HG03108 (cell line): ENCODE measurements at regions not wholly inside any gene's neighbourhood (a gene's known extent, or its start where the extent isn't known, plus 50 kb on each side); places are given as distances from the start of the nearest gene placed in this dataset.
A peak's percentile ranks its signal among the peaks of the same experiment; 100 is the strongest.

Source experiments
- ATAC-seq: cut with Tn5 transposase; IDR thresholded peaks from one replicate; pipeline ENCODE4 v1.9.1; 2021; ENCODE audit warnings: moderate library complexity; ENCODE audit not compliant: unreplicated experiment

DNA sequence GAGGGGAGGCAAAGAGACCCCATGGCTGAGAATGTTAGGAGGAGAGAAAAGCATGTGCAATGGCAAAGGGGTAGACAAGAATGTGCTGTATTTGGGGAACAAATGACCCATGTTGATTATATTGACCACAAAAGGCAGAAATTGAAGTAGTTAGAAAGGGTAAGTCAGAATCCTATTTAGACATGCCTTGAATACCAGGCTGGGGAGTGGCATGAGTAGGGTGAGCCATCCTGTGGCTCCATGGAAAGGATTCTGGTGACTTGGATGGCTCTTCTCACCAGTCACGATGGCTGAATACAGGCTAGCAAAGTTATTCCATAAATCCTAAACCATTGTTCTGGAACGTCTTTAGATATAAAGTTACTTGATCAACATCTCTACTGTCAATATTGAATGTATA is 73.4 kb upstream of the MEF2C start:
- ATAC-seq = no peak

DNA sequence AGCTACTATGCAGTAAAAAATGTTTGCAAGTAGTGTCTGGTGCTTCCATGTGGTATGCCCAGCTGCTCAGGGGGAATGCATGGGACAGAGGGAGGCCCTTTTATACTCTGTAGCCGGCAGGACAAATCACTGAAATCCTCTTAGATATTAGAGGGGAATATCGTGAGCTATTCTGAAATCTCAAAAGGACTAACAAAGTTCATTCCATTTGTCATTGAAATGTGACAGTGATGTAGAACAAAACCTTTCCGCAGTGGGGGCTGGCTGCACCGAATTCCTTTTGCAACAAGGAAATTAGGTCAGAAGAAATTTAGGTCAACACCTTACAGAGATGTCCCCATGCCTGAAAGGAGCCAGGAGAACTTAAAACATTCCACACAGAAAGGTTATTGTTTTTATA is 72.4 kb upstream of the MEF2C start:
- no peak for ATAC-seq

GRCh38 chr5:88954511-88954910 is 71.5 kb upstream of the MEF2C start:
- no peak for ATAC-seq

DNA sequence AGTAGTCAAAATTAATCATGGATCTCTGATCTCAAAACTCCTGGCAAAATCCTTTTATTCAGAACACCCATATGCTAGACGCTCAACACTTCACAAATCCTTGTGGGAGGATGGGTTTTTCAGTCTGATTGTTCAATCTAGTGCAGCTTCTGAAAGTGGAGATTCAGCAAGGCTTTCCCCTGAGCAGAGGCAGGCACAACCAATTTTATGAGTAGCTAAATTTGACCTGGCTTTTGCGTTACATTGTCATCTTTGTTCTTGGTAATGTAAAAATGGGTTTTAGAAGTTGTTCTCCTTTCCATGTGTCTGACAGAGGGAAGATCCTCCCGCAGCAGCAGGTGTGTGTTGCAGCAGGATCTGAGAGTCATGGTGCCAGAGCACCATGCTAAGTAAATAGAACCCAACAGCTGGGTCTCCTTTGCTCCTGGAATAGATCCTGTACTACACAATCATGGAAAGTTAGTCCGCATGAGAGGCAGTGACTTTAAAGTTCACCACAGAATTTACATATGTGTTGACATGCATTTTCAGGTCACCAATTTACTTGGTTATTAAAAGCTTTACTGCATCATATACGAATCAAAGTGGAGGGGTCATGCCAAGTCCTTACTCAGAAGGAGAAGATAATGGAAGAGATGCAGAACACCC is 70.1 kb upstream of the MEF2C start:
- no peak for ATAC-seq

DNA sequence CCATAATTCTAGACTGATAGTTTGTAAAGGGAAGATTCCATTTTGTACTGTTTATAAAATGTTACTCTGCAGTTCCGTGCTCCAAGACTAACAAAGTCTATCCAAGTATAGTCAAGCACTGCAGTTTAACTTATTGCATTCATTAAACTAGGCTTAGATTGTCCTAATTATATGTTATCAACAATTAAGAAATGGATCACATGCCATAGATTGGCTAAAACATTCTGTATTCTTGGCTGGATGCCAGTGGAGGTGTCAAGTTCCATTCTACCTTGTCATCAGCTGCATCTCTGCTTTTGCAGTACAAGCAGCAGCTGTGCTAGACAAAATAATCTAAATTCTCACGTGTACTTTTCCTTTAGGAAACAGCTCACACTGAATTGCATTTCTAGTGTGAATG is 69.4 kb upstream of the MEF2C start:
- ATAC-seq = no peak

DNA sequence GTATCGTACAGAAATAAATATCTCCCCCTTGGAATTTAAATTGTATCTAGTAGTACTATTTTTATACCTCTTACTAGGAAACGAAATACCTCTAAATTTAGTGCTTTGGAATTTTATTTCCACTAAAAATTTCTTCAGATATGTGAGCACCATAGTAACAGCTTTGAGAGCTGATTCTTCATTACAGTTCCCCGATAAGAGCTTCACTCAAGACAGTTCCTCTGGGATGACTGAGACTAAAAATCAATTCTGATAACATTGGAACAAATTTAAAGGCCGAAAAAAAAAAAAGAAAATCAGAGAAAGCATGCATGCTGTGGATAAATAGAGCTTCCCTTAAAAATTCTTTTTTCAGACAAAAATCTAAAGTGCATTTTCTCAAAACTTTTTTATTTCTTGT is 68.5 kb upstream of the MEF2C start:
- no peak for ATAC-seq

DNA sequence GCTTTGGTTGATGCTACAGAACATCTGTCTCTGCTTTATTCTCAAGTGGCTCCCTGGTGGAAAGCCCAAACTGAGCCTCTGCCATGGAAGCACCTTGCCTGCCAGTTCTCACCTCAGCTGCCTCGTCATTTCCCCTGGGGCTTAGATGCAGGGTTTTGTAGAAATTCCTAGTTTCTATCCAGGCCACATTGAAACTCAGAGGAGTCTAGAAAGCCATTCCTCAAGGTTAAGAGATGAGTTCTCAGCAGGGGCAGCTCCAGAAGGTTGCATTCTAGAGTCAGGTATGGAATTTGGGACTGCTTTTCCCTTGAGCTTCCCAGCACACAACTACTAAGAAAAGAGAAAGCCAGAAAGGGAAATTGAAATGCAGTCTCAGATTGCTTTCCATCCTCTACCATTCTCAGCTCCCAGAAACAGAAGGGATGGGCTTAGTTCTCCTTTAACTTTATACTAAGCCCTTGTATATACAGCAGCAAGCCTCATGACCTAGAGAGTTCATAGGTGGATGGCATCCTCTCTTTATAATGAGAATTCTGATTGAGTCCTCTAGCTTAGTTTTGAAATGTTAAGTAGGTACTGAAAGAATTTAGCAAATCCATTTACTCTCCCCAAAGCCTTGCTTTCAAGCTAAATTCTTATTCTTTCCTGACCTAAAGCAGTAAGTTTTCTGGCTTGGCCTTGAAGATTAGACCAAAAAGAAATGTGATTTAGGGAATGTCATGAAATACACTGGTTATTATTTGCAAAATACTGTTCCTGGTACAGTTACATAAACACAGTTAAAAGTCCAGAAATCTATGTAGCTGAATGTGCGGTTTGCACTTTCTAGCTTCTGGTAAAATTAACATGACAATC is 66.0 kb upstream of the MEF2C start:
- no peak for ATAC-seq

GRCh38 chr5:88944751-88945531 is 62.0 kb upstream of the MEF2C start:
- no peak for ATAC-seq

DNA sequence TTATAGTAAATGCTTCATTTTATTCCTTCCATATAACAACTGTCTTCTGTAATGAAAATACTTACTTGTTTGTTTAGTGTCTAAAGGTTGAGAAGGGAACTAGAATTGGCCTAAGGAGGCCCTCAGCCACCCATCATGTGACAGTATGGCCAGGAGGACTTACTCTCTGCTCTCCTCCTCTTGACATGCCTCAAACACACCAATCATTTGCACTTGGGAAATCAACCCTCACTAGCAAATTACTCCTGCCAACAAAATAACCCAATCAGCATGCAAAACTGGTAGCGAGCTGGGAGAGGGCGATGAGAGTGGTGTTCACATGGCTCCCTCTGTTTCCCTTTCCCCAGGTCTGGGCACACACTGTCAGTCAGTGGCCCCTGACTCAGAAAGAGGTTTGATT is 58.6 kb upstream of the MEF2C start:
- no peak for ATAC-seq

DNA sequence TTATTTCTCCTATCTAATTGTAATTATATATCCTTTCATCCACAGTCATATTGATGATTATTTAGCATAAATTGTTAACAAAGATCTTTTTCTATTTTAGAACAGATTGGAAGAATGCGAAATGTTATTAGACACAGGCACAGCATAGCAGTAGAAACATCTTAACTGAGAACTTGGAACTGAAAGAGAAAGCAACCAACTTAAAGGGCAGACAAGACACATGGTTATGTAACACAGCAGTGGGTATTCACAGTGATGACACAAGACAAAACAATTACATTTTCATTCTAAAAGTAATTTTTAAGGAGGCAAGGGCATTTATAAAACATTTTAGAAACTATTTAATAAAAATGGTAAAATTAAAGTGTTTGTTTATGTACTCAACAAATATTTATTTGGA is 57.7 kb upstream of the MEF2C start:
- peak; percentile 74 for ATAC-seq

DNA sequence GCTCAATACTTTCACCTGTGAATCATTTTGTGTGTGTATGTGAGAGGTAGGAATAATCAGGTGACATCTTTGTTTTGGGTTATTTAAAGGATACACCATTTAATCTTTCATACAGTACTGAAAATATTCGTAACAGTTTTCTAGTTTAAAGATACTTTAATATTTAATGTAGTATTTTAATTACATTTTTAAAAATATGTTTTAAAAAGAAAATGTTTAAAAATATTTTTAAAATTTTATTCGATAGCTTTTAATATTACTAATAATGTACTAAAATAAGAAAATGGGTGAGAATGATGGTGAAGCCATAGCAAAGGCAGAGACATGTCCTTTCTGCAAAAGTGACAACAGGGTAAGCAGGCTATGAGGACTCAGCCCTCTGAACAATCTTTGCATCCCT is 56.3 kb upstream of the MEF2C start:
- no peak for ATAC-seq

DNA sequence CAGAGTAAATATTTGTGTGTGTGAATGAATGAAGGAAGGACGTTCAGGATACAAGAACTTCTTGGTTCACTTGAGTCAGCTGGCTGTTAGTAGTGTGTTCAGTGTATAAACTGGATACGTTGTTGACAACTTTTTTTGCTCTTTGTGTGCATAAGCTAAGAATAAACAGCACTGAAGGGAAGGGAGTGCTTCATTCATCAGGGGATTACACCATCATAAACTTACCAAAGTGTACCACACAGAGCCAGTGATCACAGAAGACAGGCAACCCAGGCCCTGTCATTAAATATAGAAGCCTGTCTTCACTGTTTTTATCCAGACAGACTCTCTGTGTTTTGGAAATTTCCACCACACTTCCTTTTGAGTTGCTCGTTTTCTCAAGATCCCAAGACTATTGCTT is 55.5 kb upstream of the MEF2C start:
- ATAC-seq = no peak

DNA sequence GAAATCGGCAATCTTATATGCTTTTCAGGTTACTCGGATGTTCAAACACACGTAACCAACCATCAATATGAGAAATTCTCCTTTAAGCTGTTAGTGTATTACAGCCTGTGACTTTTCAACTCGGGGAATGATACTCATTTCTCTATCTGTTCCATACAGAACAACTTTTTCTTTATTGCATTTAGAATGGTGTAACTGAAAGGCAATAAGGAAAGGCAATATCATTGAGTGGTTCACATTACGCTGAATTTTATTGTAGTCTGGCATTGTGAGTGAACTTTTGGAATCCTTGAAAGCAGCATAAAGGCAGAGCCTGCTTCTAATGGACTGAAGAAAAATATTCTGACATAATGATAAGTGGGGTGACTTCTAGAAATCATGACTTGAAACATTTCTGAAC is 54.4 kb upstream of the MEF2C start:
- ATAC-seq = no peak

DNA sequence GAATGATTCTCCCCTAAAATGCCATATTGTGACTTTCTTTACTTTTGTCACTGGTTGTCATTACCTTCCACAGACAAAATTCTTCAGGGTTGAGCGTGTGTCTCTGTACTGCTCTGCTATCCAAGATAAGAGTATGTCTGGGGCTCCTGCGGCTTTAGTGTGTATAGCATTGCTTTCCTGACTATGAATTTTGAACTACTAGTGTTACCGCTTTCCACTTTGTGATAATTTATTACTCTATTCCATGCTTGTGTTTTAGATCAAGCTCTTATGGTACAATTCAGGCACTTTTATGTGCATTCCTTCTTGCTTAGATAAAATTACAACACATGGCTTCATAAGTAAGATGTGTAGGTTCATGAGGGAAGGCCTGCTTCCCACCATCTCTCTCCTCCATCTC is 51.5 kb upstream of the MEF2C start:
- ATAC-seq = no peak
